ENCODE measurements at regions not wholly inside any gene's neighbourhood (a gene's known extent, or its start where the extent isn't known, plus 50 kb on each side); places are given as distances from the start of the nearest gene placed in this dataset.
"Not testable (repeated sequence)": the region's sequence is repeated elsewhere in the genome, so short reads cannot be mapped to it uniquely, and the experiment has no call there.

DNA sequence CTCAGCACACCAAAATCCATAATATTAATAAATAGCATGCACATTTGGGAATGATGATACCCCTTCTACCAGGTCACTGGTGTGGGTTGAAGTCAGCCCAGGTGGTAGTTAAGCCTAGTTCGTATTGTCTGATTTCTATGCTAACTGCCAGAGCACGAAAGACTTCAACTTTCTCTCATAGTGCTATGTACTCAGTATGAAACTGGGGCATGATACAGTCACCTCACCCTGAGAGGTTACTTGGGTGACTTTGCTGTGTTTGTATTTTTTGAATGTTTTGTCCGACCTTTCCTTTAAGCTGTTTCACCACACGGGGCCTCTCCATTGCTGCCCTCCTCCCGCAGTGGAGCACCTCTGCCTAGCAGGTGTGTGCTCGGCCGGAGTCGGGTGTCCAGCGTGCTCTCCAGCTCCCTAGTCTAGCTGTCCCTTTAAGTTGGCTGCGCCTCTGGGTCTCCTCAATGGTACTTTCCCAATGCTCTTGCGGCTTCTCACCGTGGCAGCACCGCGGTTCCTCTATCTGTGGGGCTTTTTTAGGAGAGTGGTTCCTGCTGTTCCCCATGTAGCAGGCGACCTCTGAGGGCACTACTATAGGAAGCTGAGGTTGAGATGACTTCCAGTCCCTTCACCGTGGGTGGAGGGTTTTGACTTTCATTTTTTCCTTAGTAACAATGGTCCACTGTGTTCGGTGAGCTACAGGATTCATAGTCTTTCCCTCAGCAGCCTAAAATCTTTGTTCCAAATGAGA, 524.0 kb upstream of the PFKP start:
- no peak for DNase-seq (ENCODE audit: low spot score)

GRCh38 chr10:2541176-2541575, 526.2 kb upstream of the PFKP start:
- no peak for DNase-seq (ENCODE audit: low spot score)

- DNase-seq (ENCODE audit: low spot score) = no peak
Measured at GRCh38 chr10:2529945-2530344, 537.4 kb upstream of the PFKP start.

DNA sequence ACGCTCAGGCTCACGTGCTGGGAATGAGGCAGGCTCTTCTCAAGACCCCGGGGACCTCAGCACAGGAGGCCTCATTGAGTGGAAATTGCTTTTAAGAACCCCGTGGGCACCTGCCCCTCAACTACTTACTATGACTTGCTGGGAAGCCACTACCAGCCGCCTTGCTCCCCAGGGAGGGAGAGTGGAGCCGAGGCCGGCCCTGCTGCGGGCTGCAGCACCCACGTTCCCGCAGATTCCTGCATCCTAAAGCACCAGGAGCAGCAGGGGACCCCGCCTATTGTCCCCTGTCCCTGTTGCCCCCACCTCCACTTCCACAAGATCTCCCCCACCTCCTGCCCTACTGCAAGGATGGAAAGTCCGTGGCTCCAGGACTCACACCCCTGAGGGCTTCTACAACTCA, 541.6 kb upstream of the PFKP start:
- no peak for DNase-seq (ENCODE audit: low spot score)

- no peak for DNase-seq (ENCODE audit: low spot score)
Measured at GRCh38 chr10:2519139-2519538, 548.2 kb upstream of the PFKP start.

- no peak for DNase-seq (ENCODE audit: low spot score)
Measured at GRCh38 chr10:2509081-2509531, 558.2 kb upstream of the PFKP start.

DNA sequence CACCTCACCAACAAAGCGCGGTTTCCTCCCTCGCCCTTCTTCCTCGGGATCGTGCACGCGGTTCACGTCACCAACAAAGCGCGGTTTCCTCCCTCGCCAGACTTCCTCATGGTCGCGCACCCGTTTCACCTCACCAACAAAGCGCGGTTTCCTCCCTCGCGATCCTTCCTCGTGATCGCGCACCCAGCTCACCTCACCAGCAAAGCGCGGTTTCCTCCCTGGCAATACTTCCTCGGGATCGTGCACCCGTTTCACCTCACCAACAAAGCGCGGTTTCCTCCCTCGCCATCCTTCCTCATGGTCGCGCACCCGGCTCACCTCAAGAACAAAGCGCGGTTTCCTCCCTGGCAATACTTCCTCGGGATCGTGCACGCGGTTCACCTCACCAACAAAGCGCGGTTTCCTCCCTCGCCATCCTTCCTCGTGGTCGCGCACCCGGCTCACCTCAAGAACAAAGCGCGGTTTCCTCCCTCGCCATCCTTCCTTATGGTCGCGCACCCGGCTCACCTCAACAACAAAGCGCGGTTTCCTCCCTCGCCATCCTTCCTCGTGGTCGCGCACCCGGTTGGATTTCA, 565.9 kb upstream of the PFKP start:
- DNase-seq (ENCODE audit: low spot score) = not testable (repeated sequence)

GRCh38 chr10:2494399-2494798, 572.9 kb upstream of the PFKP start:
- DNase-seq (ENCODE audit: low spot score) = no peak

- DNase-seq (ENCODE audit: low spot score) = no peak
Measured at GRCh38 chr10:2488446-2489005, 578.8 kb upstream of the PFKP start.

DNA sequence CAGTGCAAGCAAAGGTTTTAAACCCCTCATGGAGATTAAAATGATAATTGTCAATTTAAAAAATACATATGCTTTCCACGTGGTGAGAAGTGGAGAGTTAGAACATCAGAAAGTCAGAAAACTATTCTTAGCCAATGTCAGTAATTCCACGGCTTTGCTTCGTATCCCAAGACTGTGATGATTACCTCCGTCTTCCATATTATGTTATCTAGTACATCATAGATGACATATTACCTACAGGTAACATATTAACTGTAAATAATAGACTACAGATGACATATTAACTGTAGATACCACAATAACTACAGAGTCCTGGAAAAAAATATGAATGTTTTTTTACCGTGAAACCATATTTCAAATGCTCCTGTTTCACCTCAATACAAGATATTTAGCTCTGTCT, 579.4 kb upstream of the PFKP start:
- no peak for DNase-seq (ENCODE audit: low spot score)

- DNase-seq (ENCODE audit: low spot score) = no peak
Measured at GRCh38 chr10:2478656-2479055, 588.7 kb upstream of the PFKP start.

GRCh38 chr10:2476812-2477553, 590.4 kb upstream of the PFKP start:
- DNase-seq (ENCODE audit: low spot score) = no peak

DNA sequence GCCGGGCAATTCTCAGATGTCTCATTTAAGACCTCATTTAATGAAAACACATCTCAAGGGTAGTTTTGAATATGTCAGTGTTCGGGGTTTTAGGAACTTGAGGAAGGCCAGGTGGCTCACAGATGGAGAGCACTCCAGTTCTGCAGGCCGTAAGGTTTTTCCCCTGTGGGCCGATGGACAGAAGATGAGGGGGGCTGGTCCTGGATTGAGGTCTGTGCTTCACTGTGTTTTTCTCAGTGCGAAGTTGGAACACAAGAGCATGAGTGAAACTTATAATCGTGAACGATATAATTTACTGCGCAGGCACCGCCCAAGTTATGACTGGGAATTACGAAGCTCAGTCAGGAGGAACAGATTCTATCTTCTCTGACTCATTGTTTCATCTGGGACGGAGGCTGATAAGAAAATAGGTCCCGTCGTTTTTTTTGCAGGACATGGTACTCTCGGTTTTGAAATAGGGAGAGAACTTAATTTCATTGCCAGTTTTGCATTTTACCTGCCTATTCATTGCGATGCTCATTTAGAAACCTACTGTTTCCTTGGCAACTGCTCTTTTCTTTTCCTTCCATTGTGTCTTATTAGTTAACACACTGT, 591.0 kb upstream of the PFKP start:
- no peak for DNase-seq (ENCODE audit: low spot score)

- DNase-seq (ENCODE audit: low spot score) = no peak
Measured at GRCh38 chr10:2475711-2476217, 591.6 kb upstream of the PFKP start.

DNA sequence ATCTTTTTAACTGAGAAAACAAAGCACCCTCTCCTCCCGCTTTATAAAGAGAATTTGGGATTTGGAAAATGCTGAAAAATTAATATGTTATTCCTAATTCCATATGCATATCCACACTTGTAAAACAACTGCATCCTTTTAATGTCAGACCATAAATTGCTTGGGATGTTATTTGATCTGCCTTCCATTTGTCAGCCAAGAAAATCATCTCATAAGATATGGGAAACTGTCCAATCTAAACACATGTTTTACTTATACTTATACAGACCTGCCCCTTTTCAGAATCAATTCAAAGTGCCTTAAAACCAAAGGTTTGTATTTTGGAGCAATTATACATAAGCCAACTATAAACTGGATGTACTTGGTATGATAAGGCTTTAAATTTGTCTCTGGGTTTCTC, 595.5 kb upstream of the PFKP start:
- no peak for DNase-seq (ENCODE audit: low spot score)

GRCh38 chr10:2469802-2470201, 597.5 kb upstream of the PFKP start:
- DNase-seq (ENCODE audit: low spot score) = no peak

DNA sequence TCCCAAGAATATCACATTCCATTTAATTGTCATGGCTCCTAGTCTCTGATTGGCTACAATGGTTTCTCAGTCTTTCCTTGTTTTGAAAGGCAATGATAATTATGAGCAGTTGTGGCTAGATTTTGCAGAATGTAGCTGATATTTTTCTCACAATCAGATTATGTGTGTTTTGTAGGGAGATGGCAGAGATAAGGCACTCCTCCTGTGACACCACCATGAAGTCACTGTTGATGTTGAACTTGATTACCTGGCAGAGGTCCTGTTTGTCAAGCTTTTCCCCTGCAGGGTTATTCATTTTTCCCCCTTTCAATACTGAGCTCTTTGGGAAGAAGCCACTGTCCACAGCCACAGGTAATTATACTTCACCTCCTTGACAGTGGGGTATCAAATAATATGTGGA, 602.9 kb upstream of the PFKP start:
- no peak for DNase-seq (ENCODE audit: low spot score)

DNA sequence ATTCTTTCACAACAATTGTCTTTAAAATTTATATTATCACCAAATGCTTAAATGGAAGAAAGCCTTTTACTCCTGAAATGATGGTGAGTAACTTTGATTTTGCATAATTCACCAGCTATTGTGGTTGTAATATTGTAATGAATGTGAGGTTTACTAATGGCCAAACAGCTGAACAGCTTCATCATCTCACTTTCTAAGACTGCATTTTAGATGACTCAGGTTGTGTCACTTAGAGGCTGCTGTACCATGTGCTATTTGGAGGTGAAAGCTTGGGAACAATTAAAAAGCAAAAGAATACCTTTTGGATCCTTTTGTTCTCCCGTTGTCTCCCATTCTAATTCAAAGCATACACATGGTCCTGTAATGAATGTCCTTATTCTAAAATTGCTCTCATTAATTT, 604.0 kb upstream of the PFKP start:
- no peak for DNase-seq (ENCODE audit: low spot score)

GRCh38 chr10:2462581-2462980, 604.8 kb upstream of the PFKP start:
- no peak for DNase-seq (ENCODE audit: low spot score)

DNA sequence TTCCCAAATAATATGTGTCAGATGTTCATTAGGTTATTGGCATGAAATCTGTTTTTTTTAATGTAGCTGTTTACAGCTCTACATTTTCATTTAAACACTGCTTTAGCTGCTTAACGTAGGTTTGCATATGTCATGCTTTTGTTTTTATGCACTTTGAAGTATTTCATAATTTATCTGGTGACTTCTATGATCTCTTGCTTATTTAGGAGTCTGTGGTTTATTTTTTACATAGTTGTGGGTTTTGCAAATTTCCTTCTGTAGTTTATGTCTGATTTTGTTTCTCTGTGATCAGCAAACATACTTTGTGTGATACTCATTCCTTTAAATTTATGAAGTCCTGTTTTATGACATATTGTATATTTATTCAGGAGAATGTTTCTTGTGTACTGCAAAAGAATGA, 606.5 kb upstream of the PFKP start:
- no peak for DNase-seq (ENCODE audit: low spot score)

- no peak for DNase-seq (ENCODE audit: low spot score)
Measured at GRCh38 chr10:2459713-2460112, 607.6 kb upstream of the PFKP start.

DNA sequence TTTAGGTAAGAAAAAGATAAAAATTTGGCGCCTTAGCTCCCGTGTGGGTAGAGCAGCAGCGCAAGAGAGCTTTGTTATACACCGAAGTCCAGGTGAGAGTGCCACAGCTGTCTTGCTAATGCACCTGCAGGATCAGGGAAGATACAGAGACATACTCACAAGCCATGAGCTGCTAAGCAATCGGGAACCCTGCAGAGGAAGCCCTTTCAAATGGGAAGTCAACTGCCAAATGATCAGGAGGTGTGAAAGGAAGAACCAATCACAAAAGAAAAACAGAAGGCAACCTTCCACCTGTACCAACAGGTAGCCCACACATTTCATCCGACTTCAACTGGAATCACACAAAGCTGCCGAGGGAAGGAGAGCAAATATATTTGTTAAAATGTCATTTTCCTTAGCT, 610.5 kb upstream of the PFKP start:
- no peak for DNase-seq (ENCODE audit: low spot score)

Data from globus pallidus (tissue), 1 donor.